ENCODE measurements at regions not wholly inside any gene's neighbourhood (a gene's known extent, or its start where the extent isn't known, plus 50 kb on each side); places are given as distances from the start of the nearest gene placed in this dataset.

GRCh38 chr7:91717681-91718470, 162.6 kb downstream of the MTERF1 start:
- intact Hi-C loops (cut with micrococcal nuclease; ENCODE audit: unreplicated experiment): no loop called here
- no TSS peak for BruUV-seq (replicated peaks)
- DNase-seq (ENCODE audit: low read depth, low spot score) (no peak), ATAC-seq (no peak)
- Histone ChIP-seq H3K4me1 (ENCODE audit: control insufficient read depth, insufficient read depth, low read length) (no peaks in the 10 kb centered on the region), H3K4me3 (ENCODE audit: low read depth in 2 of 2, low read length in 2 of 2) (no peak overlapping the region), H3K27me3 (ENCODE audit: control insufficient read depth, insufficient read depth, low read length) (no peaks in the 10 kb centered on the region), H3K27ac (ENCODE audit: low read length) (no peak overlapping the region), H3K9me3 (ENCODE audit: control insufficient read depth, insufficient read depth, low read depth, low read length) (no peaks in the 10 kb centered on the region), H3K36me3 (ENCODE audit: control insufficient read depth, insufficient read depth, low read length) (no peaks in the 10 kb centered on the region)
- CTCF ChIA-PET: no interaction called here
- no peak for TF ChIP-seq REST (IDR thresholded peaks at IDR 0.05; ENCODE audit: insufficient read depth in 1 of 2, low read depth in 2 of 2, low read length in 1 of 2)
- TF ChIP-seq CTCF (IDR thresholded peaks at IDR 0.05): no peak
- no peak for TF ChIP-seq TCF7L2 (IDR thresholded peaks at IDR 0.05; ENCODE audit: low read depth, low read length)
- no peak for TF ChIP-seq POLR2AphosphoS5 (IDR thresholded peaks at IDR 0.05; ENCODE audit: low read depth, low read length)
- no peak for TF ChIP-seq SIN3A (IDR thresholded peaks at IDR 0.05; ENCODE audit: borderline replicate concordance, insufficient read depth, low read depth, low read length)
- POLR2A ChIA-PET: no interaction called here
- in situ Hi-C loops (cut with HindIII; ENCODE audit: low pct_unique_long_range_greater_than_20kb, low sequenced_read_pairs): no loop called here

- POLR2A ChIA-PET: no interaction called here
- Histone ChIP-seq H3K4me1 (ENCODE audit: control insufficient read depth, insufficient read depth, low read length) (no peaks in the 10 kb centered on the region), H3K27me3 (ENCODE audit: control insufficient read depth, insufficient read depth, low read length) (no peaks in the 10 kb centered on the region), H3K36me3 (ENCODE audit: control insufficient read depth, insufficient read depth, low read length) (no peaks in the 10 kb centered on the region), H3K27ac (ENCODE audit: low read length) (no peak overlapping the region), H3K9me3 (ENCODE audit: control insufficient read depth, insufficient read depth, low read depth, low read length) (no peaks in the 10 kb centered on the region), H3K4me3 (ENCODE audit: low read depth in 2 of 2, low read length in 2 of 2) (no peak overlapping the region)
- CTCF ChIA-PET: no interaction called here
- in situ Hi-C loops (cut with HindIII; ENCODE audit: low pct_unique_long_range_greater_than_20kb, low sequenced_read_pairs): no loop called here
- intact Hi-C loops (cut with micrococcal nuclease; ENCODE audit: unreplicated experiment): no loop called here
- no TSS peak for BruUV-seq (replicated peaks)
- ATAC-seq (no peak), DNase-seq (ENCODE audit: low read depth, low spot score) (no peak)
- TF ChIP-seq SIN3A (IDR thresholded peaks at IDR 0.05; ENCODE audit: borderline replicate concordance, insufficient read depth, low read depth, low read length) (no peak), CTCF (IDR thresholded peaks at IDR 0.05) (no peak), POLR2AphosphoS5 (IDR thresholded peaks at IDR 0.05; ENCODE audit: low read depth, low read length) (no peak), REST (IDR thresholded peaks at IDR 0.05; ENCODE audit: insufficient read depth in 1 of 2, low read depth in 2 of 2, low read length in 1 of 2) (no peak), TCF7L2 (IDR thresholded peaks at IDR 0.05; ENCODE audit: low read depth, low read length) (no peak)
Observed at GRCh38 chr7:91719008-91719407, 161.5 kb downstream of the MTERF1 start.

Measured in Panc1 (cell line).